NCI-H1105 treated with DMSO at 0.1 percent for 48 hours (cell line): ENCODE measurements at regions not wholly inside any gene's neighbourhood (a gene's known extent, or its start where the extent isn't known, plus 50 kb on each side); places are given as distances from the start of the nearest gene placed in this dataset.
"Not testable (repeated sequence)": the region's sequence is repeated elsewhere in the genome, so short reads cannot be mapped to it uniquely, and the experiment has no call there.

Source experiments
- DNase-seq: peaks from one replicate; lab custom pipeline; 2025; lab: John Stamatoyannopoulos, UW

GRCh38 chr10:63848871-63849270 lies 327.7 kb downstream of the REEP3 start:
- not testable (repeated sequence) for DNase-seq

GRCh38 chr10:63862860-63863259 lies 341.7 kb downstream of the REEP3 start:
- no peak for DNase-seq

- no peak for DNase-seq
These were observed 344.0 kb downstream of the REEP3 start for GRCh38 chr10:63865210-63865609.

GRCh38 chr10:63866075-63866746 lies 345.0 kb downstream of the REEP3 start:
- peak; percentile 42 for DNase-seq

GRCh38 chr10:63866747-63867140 lies 345.5 kb downstream of the REEP3 start:
- DNase-seq: peak; percentile 8

- no peak for DNase-seq
These were observed 357.2 kb downstream of the REEP3 start for GRCh38 chr10:63878428-63878827.

GRCh38 chr10:63883861-63884260 lies 362.7 kb downstream of the REEP3 start:
- DNase-seq: no peak

- DNase-seq: no peak
These were observed 363.2 kb downstream of the REEP3 start for GRCh38 chr10:63884426-63884825.

- no peak for DNase-seq
These were observed 364.0 kb downstream of the REEP3 start for GRCh38 chr10:63885156-63885555.

- no peak for DNase-seq
These were observed 365.3 kb downstream of the REEP3 start for GRCh38 chr10:63886281-63887022.

- DNase-seq: no peak
These were observed 365.9 kb downstream of the REEP3 start for GRCh38 chr10:63887023-63887589.

- no peak for DNase-seq
These were observed 366.6 kb downstream of the REEP3 start for GRCh38 chr10:63887600-63888370.

- no peak for DNase-seq
These were observed 368.6 kb downstream of the REEP3 start for GRCh38 chr10:63889803-63890202.

- DNase-seq: no peak
These were observed 375.8 kb downstream of the REEP3 start for GRCh38 chr10:63896992-63897391.

- no peak for DNase-seq
These were observed 378.6 kb downstream of the REEP3 start for GRCh38 chr10:63899673-63900300.

GRCh38 chr10:63901228-63901627 lies 380.0 kb downstream of the REEP3 start:
- no peak for DNase-seq

GRCh38 chr10:63901881-63902280 lies 380.7 kb downstream of the REEP3 start:
- no peak for DNase-seq

GRCh38 chr10:63910806-63911205 lies 389.6 kb downstream of the REEP3 start:
- no peak for DNase-seq

- no peak for DNase-seq
These were observed 394.0 kb downstream of the REEP3 start for GRCh38 chr10:63915240-63915639.

GRCh38 chr10:63917363-63917762 lies 396.2 kb downstream of the REEP3 start:
- DNase-seq: peak; percentile 43

GRCh38 chr10:63919575-63920279 lies 398.5 kb downstream of the REEP3 start:
- no peak for DNase-seq
